GM12873 (cell line): ENCODE measurements at regions not wholly inside any gene's neighbourhood (a gene's known extent, or its start where the extent isn't known, plus 50 kb on each side); places are given as distances from the start of the nearest gene placed in this dataset.

ENCODE experiments used
- TF ChIP-seq, protein P1 (sequence below): IDR thresholded peaks from 2 replicates; pipeline ENCODE4 v1.5.1; 2012; ENCODE audit warnings: low read depth, mild to moderate bottlenecking, moderate library complexity, low read length, control low read depth; ENCODE audit not compliant: insufficient read depth; ENCODE audit errors: missing control alignments

GRCh38 chr4:57989430-57989829 is 879.2 kb upstream of the IGFBP7 start:
- TF ChIP-seq, protein P1, sequence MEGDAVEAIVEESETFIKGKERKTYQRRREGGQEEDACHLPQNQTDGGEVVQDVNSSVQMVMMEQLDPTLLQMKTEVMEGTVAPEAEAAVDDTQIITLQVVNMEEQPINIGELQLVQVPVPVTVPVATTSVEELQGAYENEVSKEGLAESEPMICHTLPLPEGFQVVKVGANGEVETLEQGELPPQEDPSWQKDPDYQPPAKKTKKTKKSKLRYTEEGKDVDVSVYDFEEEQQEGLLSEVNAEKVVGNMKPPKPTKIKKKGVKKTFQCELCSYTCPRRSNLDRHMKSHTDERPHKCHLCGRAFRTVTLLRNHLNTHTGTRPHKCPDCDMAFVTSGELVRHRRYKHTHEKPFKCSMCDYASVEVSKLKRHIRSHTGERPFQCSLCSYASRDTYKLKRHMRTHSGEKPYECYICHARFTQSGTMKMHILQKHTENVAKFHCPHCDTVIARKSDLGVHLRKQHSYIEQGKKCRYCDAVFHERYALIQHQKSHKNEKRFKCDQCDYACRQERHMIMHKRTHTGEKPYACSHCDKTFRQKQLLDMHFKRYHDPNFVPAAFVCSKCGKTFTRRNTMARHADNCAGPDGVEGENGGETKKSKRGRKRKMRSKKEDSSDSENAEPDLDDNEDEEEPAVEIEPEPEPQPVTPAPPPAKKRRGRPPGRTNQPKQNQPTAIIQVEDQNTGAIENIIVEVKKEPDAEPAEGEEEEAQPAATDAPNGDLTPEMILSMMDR: no peak

DNA sequence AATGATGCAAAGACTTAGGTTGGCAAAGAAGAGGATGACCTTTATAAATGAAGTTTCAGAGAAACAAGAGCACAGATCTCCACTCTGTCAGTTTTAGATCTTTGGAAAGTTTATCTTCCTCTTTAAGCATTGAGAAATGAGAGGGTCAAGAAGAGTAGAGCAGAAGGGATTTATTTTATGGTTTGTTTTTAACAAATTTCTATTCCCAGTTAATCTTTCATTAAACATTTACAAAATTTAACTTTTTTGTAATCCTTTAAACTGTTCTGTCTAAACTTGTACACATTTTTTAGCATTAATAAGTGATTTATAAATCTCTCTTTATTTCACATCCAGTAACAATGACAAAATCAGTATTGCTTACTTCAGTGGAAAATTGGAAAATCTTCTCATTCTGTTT is 875.0 kb upstream of the IGFBP7 start:
- TF ChIP-seq, protein P1: no peak

DNA sequence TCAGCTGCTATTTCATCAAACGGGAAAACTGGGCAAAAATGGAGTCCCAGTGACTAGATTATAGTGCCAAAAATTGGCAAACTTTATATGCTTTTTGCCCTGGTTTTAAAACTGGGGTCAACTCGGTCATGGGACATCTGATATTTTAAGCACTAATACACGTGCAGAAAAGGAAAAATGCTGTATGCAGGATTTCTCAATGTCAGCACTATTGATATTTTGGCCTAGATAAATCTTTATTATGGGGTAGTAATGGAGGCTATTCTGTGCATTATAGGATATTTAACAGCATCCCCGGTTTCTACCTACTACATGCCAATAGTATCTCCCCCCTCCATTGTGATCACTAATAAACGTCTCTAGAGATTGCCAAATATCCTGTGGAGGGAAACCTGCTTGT is 870.9 kb upstream of the IGFBP7 start:
- TF ChIP-seq, protein P1: no peak

GRCh38 chr4:57974821-57975220 is 864.6 kb upstream of the IGFBP7 start:
- TF ChIP-seq, protein P1: no peak

DNA sequence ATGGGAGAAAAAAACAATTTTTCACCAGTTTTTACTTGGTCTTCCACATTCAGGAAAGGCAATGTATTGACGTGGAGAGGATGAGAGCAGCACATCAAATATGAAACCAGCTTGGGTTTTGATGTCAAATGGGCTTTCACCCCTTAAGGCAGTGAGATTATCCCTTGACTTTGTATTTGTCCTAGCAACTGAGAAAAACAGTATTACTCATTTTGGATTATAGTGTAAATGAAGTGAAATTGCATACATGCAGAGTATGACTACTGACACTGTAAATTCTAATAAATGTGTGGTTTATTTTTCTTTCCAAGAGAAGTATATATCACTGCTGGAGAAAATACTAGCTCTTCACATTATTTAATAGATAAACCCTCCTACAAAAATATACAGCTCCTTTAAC is 863.6 kb upstream of the IGFBP7 start:
- TF ChIP-seq, protein P1: no peak

DNA sequence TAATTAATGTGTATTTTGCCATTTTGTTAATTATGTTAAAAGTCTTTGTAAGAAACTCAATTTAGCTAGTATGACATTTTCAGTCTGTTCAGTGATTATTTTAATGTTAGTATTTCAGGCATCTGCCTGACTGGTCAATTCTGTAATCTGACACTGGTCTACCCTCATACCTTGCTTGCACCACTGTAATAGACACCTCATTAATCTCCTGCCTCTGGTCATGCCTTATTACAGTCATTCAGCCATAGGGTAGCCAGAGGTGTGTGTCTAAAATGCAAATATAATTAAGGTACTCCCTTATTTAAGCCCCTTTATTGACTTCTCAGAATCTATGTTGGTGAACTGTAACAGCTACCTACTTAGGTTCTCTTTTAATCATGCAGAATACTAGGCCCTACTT is 861.1 kb upstream of the IGFBP7 start:
- TF ChIP-seq, protein P1: no peak

DNA sequence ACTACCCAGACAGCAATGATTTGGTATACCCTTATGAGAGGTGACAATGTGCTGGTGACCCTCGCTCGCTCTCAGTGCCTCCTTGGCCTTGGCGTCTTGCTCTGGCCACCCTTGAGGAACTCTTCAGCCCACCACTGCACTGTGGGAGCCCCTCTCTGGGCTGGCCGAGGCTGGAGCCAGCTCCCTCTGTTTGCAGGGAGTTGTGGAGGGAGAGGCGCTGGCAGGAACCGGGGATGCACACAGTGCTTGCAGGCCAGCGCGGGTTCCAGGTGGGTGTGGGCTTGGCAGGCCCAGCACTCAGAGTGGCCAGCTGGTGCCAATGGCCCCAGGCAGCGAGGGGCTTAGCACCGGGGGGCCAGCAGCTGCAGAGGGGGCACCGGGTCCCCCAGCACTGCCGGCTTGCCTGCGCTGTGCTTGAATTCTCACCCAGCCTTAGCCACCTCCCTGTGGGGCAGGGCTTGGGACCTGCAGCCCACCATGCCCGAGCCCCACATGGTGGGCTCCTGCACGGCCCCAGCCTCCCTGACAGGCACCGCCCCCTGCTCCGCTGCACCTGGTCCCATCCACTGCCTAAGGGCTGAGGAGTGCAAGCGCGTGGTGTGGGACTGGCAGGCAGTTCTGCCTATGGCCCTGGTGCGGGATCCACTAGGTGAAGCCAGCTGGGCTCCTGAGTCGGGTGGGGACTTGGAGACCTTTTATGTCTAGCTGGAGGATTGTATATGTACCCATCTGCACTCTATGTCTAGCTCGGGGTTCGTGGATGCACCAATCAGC is 857.0 kb upstream of the IGFBP7 start:
- TF ChIP-seq, protein P1: no peak
